ENCODE measurements at regions not wholly inside any gene's neighbourhood (a gene's known extent, or its start where the extent isn't known, plus 50 kb on each side); places are given as distances from the start of the nearest gene placed in this dataset.

DNA sequence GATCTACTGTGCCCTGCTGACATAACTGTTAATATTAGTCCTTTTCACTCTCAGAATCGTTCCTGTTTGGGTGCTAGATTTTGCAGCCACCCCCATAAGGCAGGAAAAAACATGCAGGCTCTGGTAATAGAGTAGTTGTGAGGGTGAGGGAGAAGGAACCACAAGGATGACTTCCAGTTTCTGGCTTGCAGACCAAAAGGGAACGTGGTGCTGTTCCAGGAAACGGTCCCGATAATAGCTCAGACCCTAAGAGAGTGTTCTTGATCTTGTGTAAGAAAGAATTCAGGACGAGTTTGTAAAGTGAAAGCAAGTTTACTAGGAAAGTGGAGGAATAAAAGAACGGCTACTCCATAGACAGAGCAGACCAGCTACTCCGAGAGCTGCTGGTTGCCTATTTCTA is 50.7 kb upstream of the RHOU start:
- TF ChIP-seq, protein P1, sequence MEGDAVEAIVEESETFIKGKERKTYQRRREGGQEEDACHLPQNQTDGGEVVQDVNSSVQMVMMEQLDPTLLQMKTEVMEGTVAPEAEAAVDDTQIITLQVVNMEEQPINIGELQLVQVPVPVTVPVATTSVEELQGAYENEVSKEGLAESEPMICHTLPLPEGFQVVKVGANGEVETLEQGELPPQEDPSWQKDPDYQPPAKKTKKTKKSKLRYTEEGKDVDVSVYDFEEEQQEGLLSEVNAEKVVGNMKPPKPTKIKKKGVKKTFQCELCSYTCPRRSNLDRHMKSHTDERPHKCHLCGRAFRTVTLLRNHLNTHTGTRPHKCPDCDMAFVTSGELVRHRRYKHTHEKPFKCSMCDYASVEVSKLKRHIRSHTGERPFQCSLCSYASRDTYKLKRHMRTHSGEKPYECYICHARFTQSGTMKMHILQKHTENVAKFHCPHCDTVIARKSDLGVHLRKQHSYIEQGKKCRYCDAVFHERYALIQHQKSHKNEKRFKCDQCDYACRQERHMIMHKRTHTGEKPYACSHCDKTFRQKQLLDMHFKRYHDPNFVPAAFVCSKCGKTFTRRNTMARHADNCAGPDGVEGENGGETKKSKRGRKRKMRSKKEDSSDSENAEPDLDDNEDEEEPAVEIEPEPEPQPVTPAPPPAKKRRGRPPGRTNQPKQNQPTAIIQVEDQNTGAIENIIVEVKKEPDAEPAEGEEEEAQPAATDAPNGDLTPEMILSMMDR (IDR thresholded peaks at IDR 0.05), result no peak
- TF ChIP-seq POLR2A (IDR thresholded peaks at IDR 0.05), result no peak

Measured in lower leg skin (tissue), 3 donors.